B cell (primary cell): ENCODE measurements at regions not wholly inside any gene's neighbourhood (a gene's known extent, or its start where the extent isn't known, plus 50 kb on each side); places are given as distances from the start of the nearest gene placed in this dataset.

Experiments used
- EZH2 ChIP-seq: IDR thresholded peaks from 2 replicates; pipeline ENCODE4 v1.6.1; 2012; ENCODE audit warnings: borderline replicate concordance, low read depth, mild to moderate bottlenecking, moderate library complexity, low read length; ENCODE audit not compliant: insufficient read depth, poor library complexity, severe bottlenecking
- TF ChIP-seq, protein P1 (sequence below): fragments of 200-600 bp; IDR thresholded peaks from one replicate; pipeline ENCODE4 v1.8.0; 2022; ENCODE audit warnings: antibody characterized with exemption, mild to moderate bottlenecking

DNA sequence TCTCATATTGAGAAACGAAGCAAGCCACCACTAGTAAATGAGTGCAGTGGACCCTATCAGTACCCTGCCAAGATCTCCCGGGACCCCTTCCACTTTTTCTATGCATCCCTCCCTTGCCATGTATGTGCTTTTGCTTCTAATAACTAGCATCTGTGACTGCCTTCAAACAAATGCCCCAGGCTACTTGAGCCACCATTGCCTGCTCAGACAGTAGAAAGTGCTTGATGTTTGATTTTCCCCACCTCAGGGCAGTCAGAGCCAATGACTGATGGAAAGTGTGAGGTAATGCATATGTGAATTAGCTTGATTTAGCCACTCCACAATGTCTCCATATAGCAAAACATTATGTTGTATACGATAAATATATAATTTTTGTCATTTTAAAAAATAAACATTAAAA, 797.3 kb upstream of the ACO1 start:
- TF ChIP-seq, protein P1, sequence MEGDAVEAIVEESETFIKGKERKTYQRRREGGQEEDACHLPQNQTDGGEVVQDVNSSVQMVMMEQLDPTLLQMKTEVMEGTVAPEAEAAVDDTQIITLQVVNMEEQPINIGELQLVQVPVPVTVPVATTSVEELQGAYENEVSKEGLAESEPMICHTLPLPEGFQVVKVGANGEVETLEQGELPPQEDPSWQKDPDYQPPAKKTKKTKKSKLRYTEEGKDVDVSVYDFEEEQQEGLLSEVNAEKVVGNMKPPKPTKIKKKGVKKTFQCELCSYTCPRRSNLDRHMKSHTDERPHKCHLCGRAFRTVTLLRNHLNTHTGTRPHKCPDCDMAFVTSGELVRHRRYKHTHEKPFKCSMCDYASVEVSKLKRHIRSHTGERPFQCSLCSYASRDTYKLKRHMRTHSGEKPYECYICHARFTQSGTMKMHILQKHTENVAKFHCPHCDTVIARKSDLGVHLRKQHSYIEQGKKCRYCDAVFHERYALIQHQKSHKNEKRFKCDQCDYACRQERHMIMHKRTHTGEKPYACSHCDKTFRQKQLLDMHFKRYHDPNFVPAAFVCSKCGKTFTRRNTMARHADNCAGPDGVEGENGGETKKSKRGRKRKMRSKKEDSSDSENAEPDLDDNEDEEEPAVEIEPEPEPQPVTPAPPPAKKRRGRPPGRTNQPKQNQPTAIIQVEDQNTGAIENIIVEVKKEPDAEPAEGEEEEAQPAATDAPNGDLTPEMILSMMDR = no peak
- TF ChIP-seq EZH2 = no peak
